Neuron (in vitro differentiated cells): ENCODE measurements at regions not wholly inside any gene's neighbourhood (a gene's known extent, or its start where the extent isn't known, plus 50 kb on each side); places are given as distances from the start of the nearest gene placed in this dataset.

Source experiments
- H2AFZ ChIP-seq: one replicate; pipeline ENCODE4 v1.6.1; 2013; ENCODE audit warnings: low read depth, mild to moderate bottlenecking, inconsistent platforms, low read length, moderate library complexity
- H3K27me3 ChIP-seq: one replicate; pipeline ENCODE4 v1.6.1; 2013; ENCODE audit warnings: low read length; ENCODE audit not compliant: insufficient read depth
- H3K36me3 ChIP-seq: one replicate; pipeline ENCODE4 v1.6.1; 2013; ENCODE audit warnings: low read length; ENCODE audit not compliant: insufficient read depth
- H3K4me1 ChIP-seq: one replicate; pipeline ENCODE4 v1.6.1; 2013; ENCODE audit warnings: low read length; ENCODE audit not compliant: insufficient read depth
- H3K4me3 ChIP-seq: 2 replicates; pipeline ENCODE4 v1.5.1; 2013; ENCODE audit warnings: mild to moderate bottlenecking, low read length, moderate library complexity
- H3K9me3 ChIP-seq: one replicate; pipeline ENCODE4 v1.6.1; 2013; ENCODE audit warnings: low read length

- Histone ChIP-seq H3K4me1 (peaks cover 16% of the 10 kb centered on the region), H3K9me3 (peaks cover 2% of the 10 kb centered on the region), H2AFZ (peak overlapping the region; percentile 47), H3K36me3 (no peaks in the 10 kb centered on the region), H3K4me3 (no peak overlapping the region), H3K27me3 (no peaks in the 10 kb centered on the region)
These were observed 52.0 kb upstream of the FAM20B start for GRCh38 chr1:178973652-178974101.
